Lower lobe of right lung (tissue), 2 donors: ENCODE measurements at regions not wholly inside any gene's neighbourhood (a gene's known extent, or its start where the extent isn't known, plus 50 kb on each side); places are given as distances from the start of the nearest gene placed in this dataset.

Experiments used
- ATAC-seq, 2 donors: fragments of 200-7000 bp; cut with Tn5 transposase; one replicate each; pipeline ENCODE4 v1.9.1; 2020 to 2022; ENCODE audit warnings: mild to moderate bottlenecking in 2 of 2, moderate library complexity in 2 of 2
- DNase-seq: peaks from one replicate; pipeline ENCODE4 v3.0.0-alpha.2; 2020
- H3K27ac ChIP-seq: fragments of 200-600 bp; one replicate; pipeline ENCODE4 v1.8.0; 2022
- H3K27me3 ChIP-seq: fragments of 200-600 bp; one replicate; pipeline ENCODE4 v1.8.0; 2022; ENCODE audit warnings: low read depth
- H3K36me3 ChIP-seq: fragments of 200-600 bp; one replicate; pipeline ENCODE4 v1.8.0; 2022; ENCODE audit warnings: mild to moderate bottlenecking
- H3K4me1 ChIP-seq: fragments of 200-600 bp; one replicate; pipeline ENCODE4 v1.8.0; 2022
- H3K4me3 ChIP-seq: fragments of 200-600 bp; one replicate; pipeline ENCODE4 v1.8.0; 2022; ENCODE audit warnings: mild to moderate bottlenecking
- H3K9me3 ChIP-seq: fragments of 200-600 bp; one replicate; pipeline ENCODE4 v1.8.0; 2022
- CTCF ChIP-seq: fragments of 200-600 bp; IDR thresholded peaks from one replicate; pipeline ENCODE4 v1.8.0; 2022; ENCODE audit warnings: antibody characterized with exemption, mild to moderate bottlenecking
- intact Hi-C: fragments of 100-400 bp; cut with DNase I; formaldehyde crosslinking; loops from one replicate; pipeline ENCODE4 v1.11.0; 2022
- donor health status: DM: no; HTN: yes; CAD: no; lungs with severe emphysema.

- no peak for DNase-seq
- no peak for ATAC-seq
- H3K27me3 ChIP-seq, result no peaks in the 10 kb centered on the region
- no peak overlapping the region for H3K27ac ChIP-seq
- TF ChIP-seq CTCF, result no peak
- H3K4me3 ChIP-seq, result no peak overlapping the region
- intact Hi-C loops, result no loop called here
- no peaks in the 10 kb centered on the region for H3K36me3 ChIP-seq
- H3K9me3 ChIP-seq, result no peaks in the 10 kb centered on the region
- H3K4me1 ChIP-seq, result no peaks in the 10 kb centered on the region
Observed at GRCh38 chr14:94921456-94921855, 151.5 kb upstream of the GSC start.

- no peaks in the 10 kb centered on the region for H3K27me3 ChIP-seq
- H3K4me3 ChIP-seq, result no peak overlapping the region
- no peak for ATAC-seq
- H3K27ac ChIP-seq, result no peak overlapping the region
- H3K4me1 ChIP-seq, result no peaks in the 10 kb centered on the region
- DNase-seq, result no peak
- intact Hi-C loops, result no loop called here
- no peaks in the 10 kb centered on the region for H3K36me3 ChIP-seq
- TF ChIP-seq CTCF, result no peak
- no peaks in the 10 kb centered on the region for H3K9me3 ChIP-seq
Observed at GRCh38 chr14:94919896-94920295, 150.0 kb upstream of the GSC start.

GRCh38 chr14:94918896-94919295, 149.0 kb upstream of the GSC start:
- TF ChIP-seq CTCF, result no peak
- ATAC-seq (no peak), DNase-seq (no peak)
- no peaks in the 10 kb centered on the region for H3K4me1 ChIP-seq
- intact Hi-C loops, result no loop called here
- no peaks in the 10 kb centered on the region for H3K36me3 ChIP-seq
- no peaks in the 10 kb centered on the region for H3K27me3 ChIP-seq
- no peaks in the 10 kb centered on the region for H3K9me3 ChIP-seq
- no peak overlapping the region for H3K4me3 ChIP-seq
- no peak overlapping the region for H3K27ac ChIP-seq

- DNase-seq (no peak), ATAC-seq (no peak)
- Histone ChIP-seq H3K4me1 (no peaks in the 10 kb centered on the region), H3K36me3 (no peaks in the 10 kb centered on the region), H3K27me3 (no peaks in the 10 kb centered on the region), H3K27ac (no peak overlapping the region), H3K9me3 (no peaks in the 10 kb centered on the region), H3K4me3 (no peak overlapping the region)
- intact Hi-C loops, result no loop called here
- no peak for TF ChIP-seq CTCF
Observed at GRCh38 chr14:94917041-94917600, 147.2 kb upstream of the GSC start.

GRCh38 chr14:94914191-94914590, 144.3 kb upstream of the GSC start:
- no peaks in the 10 kb centered on the region for H3K27me3 ChIP-seq
- no peaks in the 10 kb centered on the region for H3K4me1 ChIP-seq
- intact Hi-C loops, result no loop called here
- H3K4me3 ChIP-seq, result no peak overlapping the region
- no peaks in the 10 kb centered on the region for H3K36me3 ChIP-seq
- DNase-seq (no peak), ATAC-seq (no peak)
- H3K9me3 ChIP-seq, result peaks cover 4% of the 10 kb centered on the region
- H3K27ac ChIP-seq, result no peak overlapping the region
- TF ChIP-seq CTCF, result no peak
